ENCODE measurements at regions not wholly inside any gene's neighbourhood (a gene's known extent, or its start where the extent isn't known, plus 50 kb on each side); places are given as distances from the start of the nearest gene placed in this dataset.

GRCh38 chr9:30676651-30677050 is 1707.8 kb upstream of the ACO1 start:
- H3K4me2 ChIP-seq (ENCODE audit: insufficient read depth, low read length) = no peak overlapping the region
- dilution Hi-C loops (cut with MboI; ENCODE audit: extremely low pct_ligation_motif_present, low sequenced_read_pairs) = no loop called here
- no peaks in the 10 kb centered on the region for H4K20me1 ChIP-seq (replicated peaks; ENCODE audit: control insufficient read depth, extremely low read depth, insufficient read depth, low read length)
- FAIRE-seq (no peak), DNase-seq (ENCODE audit: low read depth, low spot score) (no peak)
- no peak overlapping the region for H3K4me3 ChIP-seq (replicated peaks in 1 of 3; ENCODE audit: insufficient read depth in 1 of 3, low read depth in 1 of 3, low read length in 3 of 3)
- CTCF ChIA-PET = no interaction called here
- no peak overlapping the region for H3K9ac ChIP-seq (replicated peaks; ENCODE audit: extremely low read depth, insufficient read depth, low read length)
- no peaks in the 10 kb centered on the region for H3K27me3 ChIP-seq (ENCODE audit: control insufficient read depth in 2 of 2, insufficient read depth in 2 of 2, low read length in 2 of 2)
- BruUV-seq (replicated peaks) = no TSS peak
- H3K9me3 ChIP-seq (replicated peaks; ENCODE audit: control insufficient read depth, insufficient read depth, low read length) = peaks cover 5% of the 10 kb centered on the region
- H3K4me1 ChIP-seq (ENCODE audit: control insufficient read depth, extremely low read depth, insufficient read depth, low read length) = no peaks in the 10 kb centered on the region
- POLR2A ChIA-PET = no interaction called here
- no peaks in the 10 kb centered on the region for H3K36me3 ChIP-seq (ENCODE audit: control insufficient read depth in 2 of 2, extremely low read depth in 1 of 2, insufficient read depth in 2 of 2, low read length in 2 of 2)
- TF ChIP-seq POLR2A (IDR thresholded peaks at IDR 0.05; ENCODE audit: low read depth, low read length) = no peak
- intact Hi-C loops (cut with micrococcal nuclease) = no loop called here
- no peaks in the 10 kb centered on the region for H3K9me1 ChIP-seq (replicated peaks; ENCODE audit: control insufficient read depth, extremely low read depth, insufficient read depth, low read length)
- no peak overlapping the region for H2AFZ ChIP-seq (ENCODE audit: low read depth, low read length)
- H3K79me2 ChIP-seq (ENCODE audit: control insufficient read depth, insufficient read depth, low read length) = no peaks in the 10 kb centered on the region
- H3K27ac ChIP-seq (ENCODE audit: insufficient read depth, low read depth, low read length) = no peak overlapping the region

- H3K4me2 ChIP-seq (ENCODE audit: insufficient read depth, low read length) = no peak overlapping the region
- H3K9ac ChIP-seq (replicated peaks; ENCODE audit: extremely low read depth, insufficient read depth, low read length) = no peak overlapping the region
- BruUV-seq (replicated peaks) = no TSS peak
- ChIA-PET CTCF (no interaction called here), POLR2A (no interaction called here)
- H3K9me3 ChIP-seq (replicated peaks; ENCODE audit: control insufficient read depth, insufficient read depth, low read length) = peaks cover 4% of the 10 kb centered on the region
- no peaks in the 10 kb centered on the region for H4K20me1 ChIP-seq (replicated peaks; ENCODE audit: control insufficient read depth, extremely low read depth, insufficient read depth, low read length)
- no peak overlapping the region for H3K27ac ChIP-seq (ENCODE audit: insufficient read depth, low read depth, low read length)
- no peaks in the 10 kb centered on the region for H3K79me2 ChIP-seq (ENCODE audit: control insufficient read depth, insufficient read depth, low read length)
- no peak overlapping the region for H3K4me3 ChIP-seq (replicated peaks in 1 of 3; ENCODE audit: insufficient read depth in 1 of 3, low read depth in 1 of 3, low read length in 3 of 3)
- intact Hi-C loops (cut with micrococcal nuclease) = no loop called here
- DNase-seq (ENCODE audit: low read depth, low spot score) = no peak
- H3K36me3 ChIP-seq (ENCODE audit: control insufficient read depth in 2 of 2, extremely low read depth in 1 of 2, insufficient read depth in 2 of 2, low read length in 2 of 2) = no peaks in the 10 kb centered on the region
- no peaks in the 10 kb centered on the region for H3K27me3 ChIP-seq (ENCODE audit: control insufficient read depth in 2 of 2, insufficient read depth in 2 of 2, low read length in 2 of 2)
- dilution Hi-C loops (cut with MboI; ENCODE audit: extremely low pct_ligation_motif_present, low sequenced_read_pairs) = no loop called here
- H3K9me1 ChIP-seq (replicated peaks; ENCODE audit: control insufficient read depth, extremely low read depth, insufficient read depth, low read length) = no peaks in the 10 kb centered on the region
- TF ChIP-seq FOS (IDR thresholded peaks at IDR 0.05; ENCODE audit: borderline replicate concordance, insufficient read depth, low read length) (no peak), MAX (IDR thresholded peaks at IDR 0.05; ENCODE audit: insufficient read depth, insufficient read length) (no peak), MYC (IDR thresholded peaks at IDR 0.05; ENCODE audit: low read depth, low read length) (no peak)
- H2AFZ ChIP-seq (ENCODE audit: low read depth, low read length) = no peak overlapping the region
- no peaks in the 10 kb centered on the region for H3K4me1 ChIP-seq (ENCODE audit: control insufficient read depth, extremely low read depth, insufficient read depth, low read length)
- FAIRE-seq = no peak
Observed at GRCh38 chr9:30677221-30677620, 1707.2 kb upstream of the ACO1 start.
